WTC11 (cell line): ENCODE measurements at regions not wholly inside any gene's neighbourhood (a gene's known extent, or its start where the extent isn't known, plus 50 kb on each side); places are given as distances from the start of the nearest gene placed in this dataset.
A peak's percentile ranks its signal among the peaks of the same experiment; 100 is the strongest.

ENCODE experiments used
- ATAC-seq: fragments of 200-7000 bp; cut with Tn5 transposase; 2 replicates; pipeline ENCODE4 v1.10.0; 2021; ENCODE audit warnings: mild to moderate bottlenecking, moderate library complexity
- CTCF ChIA-PET: fragments of 300-600 bp; sonication (Branson Sonifier 250); formaldehyde crosslinking; loops from one replicate; lab custom pipeline; 2021; ENCODE audit warnings: antibody characterized with exemption; lab: Charles Lee
- POLR2A ChIA-PET: fragments of 350-600 bp; sonication (Branson Sonifier 250); formaldehyde crosslinking; loops from one replicate; lab custom pipeline; 2021; ENCODE audit warnings: antibody characterized with exemption; lab: Charles Lee
- DNase-seq: peaks from one replicate; pipeline ENCODE4 v3.0.0; 2021; ENCODE audit warnings: low spot score
- H3K27ac Mint-ChIP-seq: 2 replicates; pipeline ENCODE4 v1.8.0; 2021; ENCODE audit warnings: mixed read lengths
- H3K27me3 Mint-ChIP-seq: 2 replicates; pipeline ENCODE4 v1.8.0; 2021; ENCODE audit warnings: low read depth, mild to moderate bottlenecking, moderate library complexity, mixed read lengths
- H3K36me3 Mint-ChIP-seq: 2 replicates; pipeline ENCODE4 v1.8.0; 2021; ENCODE audit warnings: mixed read lengths
- H3K4me1 Mint-ChIP-seq: 2 replicates; pipeline ENCODE4 v1.8.0; 2022; ENCODE audit warnings: mixed read lengths
- H3K4me3 Mint-ChIP-seq: 2 replicates; pipeline ENCODE4 v1.8.0; 2021; ENCODE audit warnings: mild to moderate bottlenecking, moderate library complexity, mixed read lengths
- H3K9me3 Mint-ChIP-seq: 2 replicates; pipeline ENCODE4 v1.8.0; 2021; ENCODE audit warnings: mixed read lengths
- ATF1 ChIP-seq: sonication (generic); formaldehyde crosslinking; IDR thresholded peaks from 2 replicates; pipeline ENCODE4 v1.8.1; 2023; ENCODE audit warnings: mild to moderate bottlenecking, moderate library complexity, missing genetic modification reagents
- CREB1 ChIP-seq: sonication (generic); formaldehyde crosslinking; IDR thresholded peaks from 2 replicates; pipeline ENCODE4 v1.8.0; 2023; ENCODE audit warnings: mild to moderate bottlenecking, missing genetic modification reagents
- E2F4 ChIP-seq: sonication (generic); formaldehyde crosslinking; IDR thresholded peaks from 2 replicates; pipeline ENCODE4 v1.8.1; 2022; ENCODE audit warnings: low read depth, mild to moderate bottlenecking, moderate library complexity, missing genetic modification reagents, borderline replicate concordance
- ELF4 ChIP-seq: sonication (generic); formaldehyde crosslinking; IDR thresholded peaks from 2 replicates; pipeline ENCODE4 v1.8.1; 2022; ENCODE audit warnings: low read depth, mild to moderate bottlenecking, moderate library complexity, missing genetic modification reagents
- EMX1 ChIP-seq: fragments of 250-450 bp; sonication (Bioruptor Pico); IDR thresholded peaks from 2 replicates; pipeline ENCODE4 v1.8.0; 2021; ENCODE audit warnings: mild to moderate bottlenecking
- ERG ChIP-seq: fragments of 250-450 bp; sonication (Bioruptor Pico); IDR thresholded peaks from 2 replicates; pipeline ENCODE4 v1.8.0; 2021; ENCODE audit warnings: mild to moderate bottlenecking
- FOXK1 ChIP-seq: sonication (generic); formaldehyde crosslinking; IDR thresholded peaks from 2 replicates; pipeline ENCODE4 v1.8.0; 2022; ENCODE audit warnings: mild to moderate bottlenecking, moderate library complexity, missing genetic modification reagents
- HMGA2 ChIP-seq: fragments of 250-450 bp; sonication (Bioruptor Pico); IDR thresholded peaks from 2 replicates; pipeline ENCODE4 v1.4.0; 2021; ENCODE audit warnings: mild to moderate bottlenecking, moderate library complexity
- JAZF1 ChIP-seq: fragments of 250-450 bp; sonication (Bioruptor Pico); IDR thresholded peaks from 2 replicates; pipeline ENCODE4 v1.9.0; 2021; ENCODE audit warnings: moderate library complexity, mild to moderate bottlenecking, inconsistent platforms
- OVOL2 ChIP-seq: fragments of 250-450 bp; sonication (Bioruptor Pico); IDR thresholded peaks from 2 replicates; pipeline ENCODE4 v1.9.0; 2021; ENCODE audit warnings: mild to moderate bottlenecking, borderline replicate concordance
- RELA ChIP-seq: sonication (generic); formaldehyde crosslinking; IDR thresholded peaks from 2 replicates; pipeline ENCODE4 v1.8.1; 2022; ENCODE audit warnings: missing genetic modification reagents, mild to moderate bottlenecking, borderline replicate concordance
- SOX15 ChIP-seq: fragments of 250-450 bp; sonication (Bioruptor Pico); IDR thresholded peaks from 2 replicates; pipeline ENCODE4 v1.9.0; 2021; ENCODE audit warnings: mild to moderate bottlenecking
- SP1 ChIP-seq: sonication (generic); formaldehyde crosslinking; conservative IDR thresholded peaks from 2 replicates; pipeline ENCODE4 v1.8.1; 2022; ENCODE audit warnings: missing genetic modification reagents
- TEAD1 ChIP-seq: sonication (generic); formaldehyde crosslinking; IDR thresholded peaks from 2 replicates; pipeline ENCODE4 v1.8.0; 2022; ENCODE audit warnings: mild to moderate bottlenecking, missing genetic modification reagents
- TEAD4 ChIP-seq: sonication (generic); formaldehyde crosslinking; IDR thresholded peaks from 2 replicates; pipeline ENCODE4 v1.8.0; 2022; ENCODE audit warnings: mild to moderate bottlenecking, missing genetic modification reagents
- ZNF138 ChIP-seq: sonication (generic); formaldehyde crosslinking; conservative IDR thresholded peaks from 2 replicates; pipeline ENCODE4 v1.8.1; 2022; ENCODE audit warnings: mild to moderate bottlenecking, moderate library complexity, missing genetic modification reagents
- ZNF232 ChIP-seq: sonication (generic); formaldehyde crosslinking; IDR thresholded peaks from 2 replicates; pipeline ENCODE4 v1.8.0; 2022; ENCODE audit warnings: mild to moderate bottlenecking, missing genetic modification reagents
- ZNF423 ChIP-seq: fragments of 250-450 bp; sonication (Bioruptor Pico); IDR thresholded peaks from 2 replicates; pipeline ENCODE4 v2.1.2; 2022; ENCODE audit warnings: mild to moderate bottlenecking, moderate library complexity
- ZNF425 ChIP-seq: fragments of 250-450 bp; sonication (Bioruptor Pico); conservative IDR thresholded peaks from 2 replicates; pipeline ENCODE4 v1.9.0; 2021; ENCODE audit warnings: mild to moderate bottlenecking
- TF ChIP-seq, protein P1 (sequence below): sonication (generic); formaldehyde crosslinking; IDR thresholded peaks from 2 replicates; pipeline ENCODE4 v1.8.1; 2023; ENCODE audit warnings: mild to moderate bottlenecking, missing genetic modification reagents, moderate library complexity
- TF ChIP-seq, protein P2 (sequence below): sonication (generic); formaldehyde crosslinking; IDR thresholded peaks from 2 replicates; pipeline ENCODE4 v1.8.0; 2023; ENCODE audit warnings: missing genetic modification reagents
- TF ChIP-seq, protein P3 (sequence below): fragments of 250-450 bp; sonication (Bioruptor Pico); IDR thresholded peaks from 2 replicates; pipeline ENCODE4 v1.9.0; 2021; ENCODE audit warnings: mild to moderate bottlenecking
- TF ChIP-seq, protein P4 (sequence below): sonication (generic); formaldehyde crosslinking; conservative IDR thresholded peaks from 2 replicates; pipeline ENCODE4 v1.8.1; 2022; ENCODE audit warnings: mild to moderate bottlenecking, missing genetic modification reagents
- TF ChIP-seq, protein P5 (sequence below): fragments of 250-450 bp; sonication (Bioruptor Pico); IDR thresholded peaks from 2 replicates; pipeline ENCODE4 v1.9.0; 2021; ENCODE audit warnings: mild to moderate bottlenecking

DNA sequence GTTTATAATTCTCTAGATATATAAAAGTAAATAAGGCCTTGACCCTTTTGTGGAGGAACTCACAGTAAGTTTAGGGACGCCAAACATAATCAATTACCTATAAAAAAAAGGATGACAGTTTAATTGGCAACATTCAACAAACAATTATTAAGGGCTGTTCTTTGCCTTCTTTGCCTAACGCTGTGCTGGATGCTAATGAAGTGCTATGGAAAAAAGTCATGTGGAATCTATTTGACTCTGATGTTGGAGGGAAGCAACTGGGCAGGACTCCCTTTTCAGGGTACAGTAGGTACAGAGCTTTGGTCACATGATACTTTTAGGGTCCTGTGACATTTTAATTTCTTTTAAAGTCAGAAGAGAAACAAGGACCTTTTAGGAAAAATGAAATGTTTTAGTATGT, 91.1 kb downstream of the PCDH7 start:
- no peak for DNase-seq
- Mint-ChIP-seq H3K36me3 (no peaks in the 10 kb centered on the region), H3K27ac (no peak overlapping the region), H3K9me3 (no peaks in the 10 kb centered on the region), H3K4me1 (peaks cover 16% of the 10 kb centered on the region), H3K4me3 (no peak overlapping the region), H3K27me3 (no peaks in the 10 kb centered on the region)
- ATAC-seq = no peak
- ChIA-PET POLR2A (no interaction called here), CTCF (no interaction called here)
- TF ChIP-seq, protein P1, sequence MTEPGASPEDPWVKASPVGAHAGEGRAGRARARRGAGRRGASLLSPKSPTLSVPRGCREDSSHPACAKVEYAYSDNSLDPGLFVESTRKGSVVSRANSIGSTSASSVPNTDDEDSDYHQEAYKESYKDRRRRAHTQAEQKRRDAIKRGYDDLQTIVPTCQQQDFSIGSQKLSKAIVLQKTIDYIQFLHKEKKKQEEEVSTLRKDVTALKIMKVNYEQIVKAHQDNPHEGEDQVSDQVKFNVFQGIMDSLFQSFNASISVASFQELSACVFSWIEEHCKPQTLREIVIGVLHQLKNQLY (CRISPR knock-in tag) = no peak
- no peak for TF ChIP-seq ELF4
- no peak for TF ChIP-seq ZNF423 (CRISPR knock-in tag)
- TF ChIP-seq SOX15 (CRISPR knock-in tag) = no peak
- TF ChIP-seq, protein P2, sequence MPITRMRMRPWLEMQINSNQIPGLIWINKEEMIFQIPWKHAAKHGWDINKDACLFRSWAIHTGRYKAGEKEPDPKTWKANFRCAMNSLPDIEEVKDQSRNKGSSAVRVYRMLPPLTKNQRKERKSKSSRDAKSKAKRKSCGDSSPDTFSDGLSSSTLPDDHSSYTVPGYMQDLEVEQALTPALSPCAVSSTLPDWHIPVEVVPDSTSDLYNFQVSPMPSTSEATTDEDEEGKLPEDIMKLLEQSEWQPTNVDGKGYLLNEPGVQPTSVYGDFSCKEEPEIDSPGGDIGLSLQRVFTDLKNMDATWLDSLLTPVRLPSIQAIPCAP (CRISPR knock-in tag) = no peak

DNA sequence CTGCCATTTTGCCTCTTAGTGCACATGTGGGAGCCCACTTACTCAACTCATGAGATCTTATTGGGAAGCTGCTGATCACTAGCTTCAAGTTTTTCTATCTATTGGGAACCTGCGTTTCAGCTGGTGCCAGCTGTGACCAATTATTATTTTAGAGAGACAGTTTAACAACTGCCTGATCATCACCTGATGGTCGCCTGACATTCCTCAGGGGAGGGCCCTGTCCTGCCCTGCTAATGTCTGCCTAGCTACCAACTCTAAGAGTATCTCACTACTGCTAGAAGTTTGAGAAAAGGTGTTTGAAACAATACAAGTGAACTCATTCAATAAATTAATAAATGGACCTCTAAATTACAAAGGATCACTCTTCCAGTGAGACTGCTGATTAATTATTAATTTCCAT, 95.5 kb downstream of the PCDH7 start:
- Mint-ChIP-seq H3K27ac (no peak overlapping the region), H3K36me3 (no peaks in the 10 kb centered on the region), H3K27me3 (no peaks in the 10 kb centered on the region), H3K4me3 (no peak overlapping the region), H3K4me1 (peaks cover 41% of the 10 kb centered on the region), H3K9me3 (no peaks in the 10 kb centered on the region)
- ChIA-PET POLR2A (no interaction called here), CTCF (no interaction called here)
- TF ChIP-seq ZNF423 (CRISPR knock-in tag) (no peak), TEAD4 (CRISPR knock-in tag) (no peak), OVOL2 (CRISPR knock-in tag) (no peak), TEAD1 (CRISPR knock-in tag) (no peak)
- ATAC-seq = peak; percentile 72
- no peak for DNase-seq

GRCh38 chr4:30817447-30817846, 97.3 kb downstream of the PCDH7 start:
- no peaks in the 10 kb centered on the region for H3K27me3 Mint-ChIP-seq
- H3K36me3 Mint-ChIP-seq = no peaks in the 10 kb centered on the region
- no peak overlapping the region for H3K27ac Mint-ChIP-seq
- DNase-seq (no peak), ATAC-seq (no peak)
- CTCF ChIA-PET = no interaction called here
- no peaks in the 10 kb centered on the region for H3K9me3 Mint-ChIP-seq
- H3K4me3 Mint-ChIP-seq = no peak overlapping the region
- POLR2A ChIA-PET = no interaction called here
- H3K4me1 Mint-ChIP-seq = peaks cover 54% of the 10 kb centered on the region
- TF ChIP-seq ZNF232 (no peak), EMX1 (CRISPR knock-in tag) (no peak), ATF1 (CRISPR knock-in tag) (no peak), RELA (CRISPR knock-in tag) (no peak), E2F4 (CRISPR knock-in tag) (no peak), SP1 (CRISPR knock-in tag) (no peak), OVOL2 (CRISPR knock-in tag) (no peak), HMGA2 (CRISPR knock-in tag) (no peak), ZNF425 (CRISPR knock-in tag) (no peak), CREB1 (CRISPR knock-in tag) (no peak), ZNF138 (no peak), FOXK1 (CRISPR knock-in tag) (no peak), ERG (CRISPR knock-in tag) (no peak), JAZF1 (CRISPR knock-in tag) (no peak)
- TF ChIP-seq, protein P3, sequence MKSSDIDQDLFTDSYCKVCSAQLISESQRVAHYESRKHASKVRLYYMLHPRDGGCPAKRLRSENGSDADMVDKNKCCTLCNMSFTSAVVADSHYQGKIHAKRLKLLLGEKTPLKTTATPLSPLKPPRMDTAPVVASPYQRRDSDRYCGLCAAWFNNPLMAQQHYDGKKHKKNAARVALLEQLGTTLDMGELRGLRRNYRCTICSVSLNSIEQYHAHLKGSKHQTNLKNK (CRISPR knock-in tag) = no peak
- TF ChIP-seq, protein P4, sequence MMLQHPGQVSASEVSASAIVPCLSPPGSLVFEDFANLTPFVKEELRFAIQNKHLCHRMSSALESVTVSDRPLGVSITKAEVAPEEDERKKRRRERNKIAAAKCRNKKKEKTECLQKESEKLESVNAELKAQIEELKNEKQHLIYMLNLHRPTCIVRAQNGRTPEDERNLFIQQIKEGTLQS (CRISPR knock-in tag) = no peak
- TF ChIP-seq, protein P5, sequence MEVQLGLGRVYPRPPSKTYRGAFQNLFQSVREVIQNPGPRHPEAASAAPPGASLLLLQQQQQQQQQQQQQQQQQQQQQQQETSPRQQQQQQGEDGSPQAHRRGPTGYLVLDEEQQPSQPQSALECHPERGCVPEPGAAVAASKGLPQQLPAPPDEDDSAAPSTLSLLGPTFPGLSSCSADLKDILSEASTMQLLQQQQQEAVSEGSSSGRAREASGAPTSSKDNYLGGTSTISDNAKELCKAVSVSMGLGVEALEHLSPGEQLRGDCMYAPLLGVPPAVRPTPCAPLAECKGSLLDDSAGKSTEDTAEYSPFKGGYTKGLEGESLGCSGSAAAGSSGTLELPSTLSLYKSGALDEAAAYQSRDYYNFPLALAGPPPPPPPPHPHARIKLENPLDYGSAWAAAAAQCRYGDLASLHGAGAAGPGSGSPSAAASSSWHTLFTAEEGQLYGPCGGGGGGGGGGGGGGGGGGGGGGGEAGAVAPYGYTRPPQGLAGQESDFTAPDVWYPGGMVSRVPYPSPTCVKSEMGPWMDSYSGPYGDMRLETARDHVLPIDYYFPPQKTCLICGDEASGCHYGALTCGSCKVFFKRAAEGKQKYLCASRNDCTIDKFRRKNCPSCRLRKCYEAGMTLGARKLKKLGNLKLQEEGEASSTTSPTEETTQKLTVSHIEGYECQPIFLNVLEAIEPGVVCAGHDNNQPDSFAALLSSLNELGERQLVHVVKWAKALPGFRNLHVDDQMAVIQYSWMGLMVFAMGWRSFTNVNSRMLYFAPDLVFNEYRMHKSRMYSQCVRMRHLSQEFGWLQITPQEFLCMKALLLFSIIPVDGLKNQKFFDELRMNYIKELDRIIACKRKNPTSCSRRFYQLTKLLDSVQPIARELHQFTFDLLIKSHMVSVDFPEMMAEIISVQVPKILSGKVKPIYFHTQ (CRISPR knock-in tag) = no peak
